ENCODE measurements at regions not wholly inside any gene's neighbourhood (a gene's known extent, or its start where the extent isn't known, plus 50 kb on each side); places are given as distances from the start of the nearest gene placed in this dataset.

GRCh38 chr5:76016258-76016657 lies 66.9 kb upstream of the SV2C start:
- no peak overlapping the region for H3K4me3 ChIP-seq (ENCODE audit: low read length)
- no peak for DNase-seq
- TF ChIP-seq EZH2 (optimal IDR thresholded peaks at IDR 0.05; ENCODE audit: low read depth, low read length), result no peak
- TF ChIP-seq EZH2phosphoT487 (IDR thresholded peaks at IDR 0.05; ENCODE audit: low read length), result no peak
- TF ChIP-seq CTCF (IDR thresholded peaks at IDR 0.05; ENCODE audit: low read length), result no peak; the same call in 1 of the 2 replicates
- H4K20me1 ChIP-seq (ENCODE audit: insufficient read depth, low read length), result no peaks in the 10 kb centered on the region
- H3K4me1 ChIP-seq (ENCODE audit: low read length), result no peaks in the 10 kb centered on the region
- no peak overlapping the region for H3K27ac ChIP-seq (ENCODE audit: low read length)
- H3K9ac ChIP-seq (ENCODE audit: low read length), result no peak overlapping the region
- no peaks in the 10 kb centered on the region for H3K9me2 ChIP-seq (replicated peaks; ENCODE audit: insufficient read depth, low read length)
- no peaks in the 10 kb centered on the region for H3K79me2 ChIP-seq (ENCODE audit: low read length)
- H2AFZ ChIP-seq (ENCODE audit: low read length), result no peak overlapping the region
- H3K27me3 ChIP-seq (replicated peaks; ENCODE audit: insufficient read depth, low read length), result no peaks in the 10 kb centered on the region
- no peaks in the 10 kb centered on the region for H3K9me3 ChIP-seq (replicated peaks; ENCODE audit: insufficient read depth, low read length)
- H3K4me2 ChIP-seq (ENCODE audit: low read depth, low read length), result no peak overlapping the region
- no peaks in the 10 kb centered on the region for H3K36me3 ChIP-seq (replicated peaks; ENCODE audit: insufficient read depth, low read length)
- H3F3A ChIP-seq (ENCODE audit: insufficient read depth, low read length), result no peaks in the 10 kb centered on the region

GRCh38 chr5:76014005-76014404 lies 69.2 kb upstream of the SV2C start:
- Histone ChIP-seq H3K36me3 (replicated peaks; ENCODE audit: insufficient read depth, low read length) (no peaks in the 10 kb centered on the region), H3K27ac (ENCODE audit: low read length) (no peak overlapping the region), H3K4me3 (ENCODE audit: low read length) (no peak overlapping the region), H3K9me3 (replicated peaks; ENCODE audit: insufficient read depth, low read length) (no peaks in the 10 kb centered on the region), H3F3A (ENCODE audit: insufficient read depth, low read length) (no peaks in the 10 kb centered on the region), H4K20me1 (ENCODE audit: insufficient read depth, low read length) (no peaks in the 10 kb centered on the region), H2AFZ (ENCODE audit: low read length) (no peak overlapping the region), H3K9ac (ENCODE audit: low read length) (no peak overlapping the region), H3K27me3 (replicated peaks; ENCODE audit: insufficient read depth, low read length) (no peaks in the 10 kb centered on the region), H3K9me2 (replicated peaks; ENCODE audit: insufficient read depth, low read length) (no peaks in the 10 kb centered on the region), H3K4me2 (ENCODE audit: low read depth, low read length) (no peak overlapping the region), H3K79me2 (ENCODE audit: low read length) (no peaks in the 10 kb centered on the region), H3K4me1 (ENCODE audit: low read length) (no peaks in the 10 kb centered on the region)
- no peak for DNase-seq
- no peak for TF ChIP-seq CTCF (IDR thresholded peaks at IDR 0.05; ENCODE audit: low read length)
- no peak for TF ChIP-seq EZH2phosphoT487 (IDR thresholded peaks at IDR 0.05; ENCODE audit: low read length)
- TF ChIP-seq EZH2 (optimal IDR thresholded peaks at IDR 0.05; ENCODE audit: low read depth, low read length), result no peak

DNA sequence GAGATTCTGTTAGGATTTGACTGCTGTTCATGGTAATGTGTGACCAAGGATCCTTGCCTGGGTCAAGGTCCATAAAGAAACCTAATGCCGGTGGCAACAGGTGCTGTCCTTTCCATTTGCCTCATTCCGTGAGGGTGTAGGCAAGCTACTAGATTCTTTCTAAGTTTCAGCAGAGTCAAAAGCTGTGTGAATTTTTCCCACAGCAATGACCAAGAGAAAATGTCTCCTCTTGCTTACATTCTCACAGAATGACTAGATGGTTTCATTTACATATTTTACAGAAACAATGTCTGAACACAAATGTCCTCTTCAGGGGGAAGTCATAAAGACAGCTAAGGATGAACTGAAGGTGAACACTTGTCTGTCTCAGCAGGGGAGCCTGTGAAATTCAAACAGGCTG lies 75.3 kb upstream of the SV2C start:
- no peak overlapping the region for H2AFZ ChIP-seq (ENCODE audit: low read length)

More for the DNA sequence above, 75.3 kb upstream of the SV2C start:
- Histone ChIP-seq H3K9me2 (replicated peaks; ENCODE audit: insufficient read depth, low read length) (no peaks in the 10 kb centered on the region), H3K27me3 (replicated peaks; ENCODE audit: insufficient read depth, low read length) (no peaks in the 10 kb centered on the region), H3K36me3 (replicated peaks; ENCODE audit: insufficient read depth, low read length) (no peaks in the 10 kb centered on the region), H3K27ac (ENCODE audit: low read length) (no peak overlapping the region), H3K4me3 (ENCODE audit: low read length) (no peak overlapping the region), H3F3A (ENCODE audit: insufficient read depth, low read length) (no peaks in the 10 kb centered on the region), H3K4me2 (ENCODE audit: low read depth, low read length) (no peak overlapping the region), H3K4me1 (ENCODE audit: low read length) (no peaks in the 10 kb centered on the region), H4K20me1 (ENCODE audit: insufficient read depth, low read length) (no peaks in the 10 kb centered on the region), H3K79me2 (ENCODE audit: low read length) (no peaks in the 10 kb centered on the region), H3K9me3 (replicated peaks; ENCODE audit: insufficient read depth, low read length) (no peaks in the 10 kb centered on the region), H3K9ac (ENCODE audit: low read length) (no peak overlapping the region)
- TF ChIP-seq EZH2phosphoT487 (IDR thresholded peaks at IDR 0.05; ENCODE audit: low read length), result no peak
- no peak for TF ChIP-seq CTCF (IDR thresholded peaks at IDR 0.05; ENCODE audit: low read length)
- TF ChIP-seq EZH2 (optimal IDR thresholded peaks at IDR 0.05; ENCODE audit: low read depth, low read length), result no peak
- no peak for DNase-seq
